ENCODE measurements at regions not wholly inside any gene's neighbourhood (a gene's known extent, or its start where the extent isn't known, plus 50 kb on each side); places are given as distances from the start of the nearest gene placed in this dataset.

DNA sequence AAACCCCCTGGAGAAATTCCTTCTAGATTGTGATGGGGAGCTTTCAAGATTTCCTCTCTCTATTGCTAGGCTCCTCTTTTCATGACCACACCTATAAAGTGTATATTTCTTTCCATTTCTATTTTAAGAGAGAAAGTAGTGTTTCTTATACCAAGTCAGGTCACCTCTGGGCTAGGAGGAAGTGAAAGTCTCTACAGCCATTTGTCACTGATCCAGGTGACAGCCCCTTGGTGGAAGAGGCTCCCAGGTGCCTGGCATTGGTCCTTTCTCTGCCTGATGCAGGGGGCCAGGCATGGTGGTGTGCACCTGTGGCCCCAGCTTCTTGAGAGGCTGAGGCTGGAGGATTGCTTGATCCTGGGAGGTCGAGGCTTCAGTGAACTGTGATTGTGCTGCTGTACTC, 64.7 kb downstream of the DHCR7 start:
- H3K36me3 ChIP-seq (ENCODE audit: control insufficient read depth in 2 of 2, insufficient read depth in 2 of 2, low read length in 2 of 2): no peaks in the 10 kb centered on the region
- no peak overlapping the region for H3K4me3 ChIP-seq (ENCODE audit: low read length in 2 of 2)
- no peaks in the 10 kb centered on the region for H3K27me3 ChIP-seq (ENCODE audit: control insufficient read depth in 2 of 2, insufficient read depth in 2 of 2, low read length in 2 of 2)
- no peak overlapping the region for H3K27ac ChIP-seq (ENCODE audit: low read depth in 2 of 2, low read length in 2 of 2)
- no peaks in the 10 kb centered on the region for H3K4me1 ChIP-seq (ENCODE audit: control insufficient read depth in 2 of 2, insufficient read depth in 2 of 2, low read length in 2 of 2)
- H3K9me3 ChIP-seq (ENCODE audit: control insufficient read depth in 2 of 2, low read length in 2 of 2): no peaks in the 10 kb centered on the region
- no peak overlapping the region for H3K9ac ChIP-seq (ENCODE audit: low read depth in 1 of 2, low read length in 2 of 2)

DNA sequence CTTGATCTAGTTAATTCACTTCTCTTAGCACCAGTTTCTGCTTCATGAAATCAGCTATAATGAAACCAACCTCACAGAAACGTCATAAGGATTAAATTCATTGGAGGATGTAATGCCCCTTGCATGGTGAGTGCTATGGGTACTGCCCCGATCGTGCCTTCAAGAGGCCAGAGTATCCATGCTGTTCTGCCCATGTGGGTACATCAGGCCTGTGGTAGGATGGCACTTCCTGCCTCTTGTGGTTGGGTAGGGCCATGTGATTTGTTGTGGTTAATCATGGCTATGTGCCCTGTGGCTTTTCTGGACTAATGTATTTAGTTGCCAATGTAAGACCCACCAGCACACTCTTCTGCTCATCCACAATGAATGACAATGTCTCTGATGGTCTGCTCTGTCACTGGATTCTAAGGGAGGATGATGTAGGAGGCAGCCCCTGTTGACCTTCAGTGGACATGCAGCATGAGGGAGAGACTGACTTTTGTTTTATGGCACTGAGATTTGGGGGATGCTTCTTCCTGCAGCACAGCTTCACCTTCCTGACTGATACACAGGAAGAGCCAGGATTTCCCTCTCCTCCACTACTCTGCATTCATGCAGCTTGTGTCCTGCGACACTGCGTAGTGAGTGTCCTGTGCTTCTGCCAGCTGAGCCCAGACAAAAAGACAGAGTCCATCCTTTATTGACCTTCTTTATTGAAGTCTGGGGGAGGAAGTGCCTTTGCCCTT, 66.2 kb downstream of the DHCR7 start:
- Histone ChIP-seq H3K27ac (ENCODE audit: low read depth in 2 of 2, low read length in 2 of 2) (no peak overlapping the region), H3K4me3 (ENCODE audit: low read length in 2 of 2) (no peak overlapping the region), H3K9me3 (ENCODE audit: control insufficient read depth in 2 of 2, low read length in 2 of 2) (no peaks in the 10 kb centered on the region), H3K27me3 (ENCODE audit: control insufficient read depth in 2 of 2, insufficient read depth in 2 of 2, low read length in 2 of 2) (no peaks in the 10 kb centered on the region), H3K36me3 (ENCODE audit: control insufficient read depth in 2 of 2, insufficient read depth in 2 of 2, low read length in 2 of 2) (no peaks in the 10 kb centered on the region), H3K9ac (ENCODE audit: low read depth in 1 of 2, low read length in 2 of 2) (no peak overlapping the region), H3K4me1 (ENCODE audit: control insufficient read depth in 2 of 2, insufficient read depth in 2 of 2, low read length in 2 of 2) (no peaks in the 10 kb centered on the region)

DNA sequence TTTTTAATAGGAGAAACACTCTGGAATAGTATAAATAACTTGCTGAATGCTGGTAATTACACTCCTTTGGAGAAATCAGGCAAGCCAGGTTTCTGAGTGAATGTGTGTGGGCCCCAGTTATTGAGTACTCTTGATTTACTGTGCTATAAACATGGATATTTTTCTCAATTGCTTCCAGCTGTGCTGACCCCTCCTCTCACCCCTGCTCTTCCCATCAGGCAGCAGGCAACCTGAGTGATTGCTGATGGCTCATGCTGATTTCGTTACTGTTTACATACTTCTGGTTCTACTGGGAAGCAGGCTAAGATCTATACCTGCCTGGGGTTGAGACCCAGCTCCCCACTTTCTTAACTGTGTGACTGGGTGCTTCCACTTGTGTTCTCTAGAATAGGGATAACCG, 68.5 kb downstream of the DHCR7 start:
- Histone ChIP-seq H3K9me3 (ENCODE audit: control insufficient read depth in 2 of 2, low read length in 2 of 2) (no peaks in the 10 kb centered on the region), H3K27me3 (ENCODE audit: control insufficient read depth in 2 of 2, insufficient read depth in 2 of 2, low read length in 2 of 2) (peaks cover 0 to 3% of the 10 kb centered on the region in 2 donors)

GRCh38 chr11:71373791-71374454, 74.3 kb downstream of the DHCR7 start:
- Histone ChIP-seq H3K27me3 (ENCODE audit: control insufficient read depth in 2 of 2, insufficient read depth in 2 of 2, low read length in 2 of 2) (peaks cover 3% of the 10 kb centered on the region in 2 donors), H3K27ac (ENCODE audit: low read depth in 2 of 2, low read length in 2 of 2) (no peak overlapping the region), H3K36me3 (ENCODE audit: control insufficient read depth in 2 of 2, insufficient read depth in 2 of 2, low read length in 2 of 2) (no peaks in the 10 kb centered on the region), H3K4me1 (ENCODE audit: control insufficient read depth in 2 of 2, insufficient read depth in 2 of 2, low read length in 2 of 2) (no peaks in the 10 kb centered on the region), H3K9me3 (ENCODE audit: control insufficient read depth in 2 of 2, low read length in 2 of 2) (no peaks in the 10 kb centered on the region), H3K9ac (ENCODE audit: low read depth in 1 of 2, low read length in 2 of 2) (no peak overlapping the region), H3K4me3 (ENCODE audit: low read length in 2 of 2) (no peak overlapping the region)

More for the DNA sequence above, 68.5 kb downstream of the DHCR7 start:
- H3K36me3 ChIP-seq (ENCODE audit: control insufficient read depth in 2 of 2, insufficient read depth in 2 of 2, low read length in 2 of 2): no peaks in the 10 kb centered on the region
- no peak overlapping the region for H3K9ac ChIP-seq (ENCODE audit: low read depth in 1 of 2, low read length in 2 of 2)
- H3K4me1 ChIP-seq (ENCODE audit: control insufficient read depth in 2 of 2, insufficient read depth in 2 of 2, low read length in 2 of 2): no peaks in the 10 kb centered on the region
- no peak overlapping the region for H3K4me3 ChIP-seq (ENCODE audit: low read length in 2 of 2)
- no peak overlapping the region for H3K27ac ChIP-seq (ENCODE audit: low read depth in 2 of 2, low read length in 2 of 2)

DNA sequence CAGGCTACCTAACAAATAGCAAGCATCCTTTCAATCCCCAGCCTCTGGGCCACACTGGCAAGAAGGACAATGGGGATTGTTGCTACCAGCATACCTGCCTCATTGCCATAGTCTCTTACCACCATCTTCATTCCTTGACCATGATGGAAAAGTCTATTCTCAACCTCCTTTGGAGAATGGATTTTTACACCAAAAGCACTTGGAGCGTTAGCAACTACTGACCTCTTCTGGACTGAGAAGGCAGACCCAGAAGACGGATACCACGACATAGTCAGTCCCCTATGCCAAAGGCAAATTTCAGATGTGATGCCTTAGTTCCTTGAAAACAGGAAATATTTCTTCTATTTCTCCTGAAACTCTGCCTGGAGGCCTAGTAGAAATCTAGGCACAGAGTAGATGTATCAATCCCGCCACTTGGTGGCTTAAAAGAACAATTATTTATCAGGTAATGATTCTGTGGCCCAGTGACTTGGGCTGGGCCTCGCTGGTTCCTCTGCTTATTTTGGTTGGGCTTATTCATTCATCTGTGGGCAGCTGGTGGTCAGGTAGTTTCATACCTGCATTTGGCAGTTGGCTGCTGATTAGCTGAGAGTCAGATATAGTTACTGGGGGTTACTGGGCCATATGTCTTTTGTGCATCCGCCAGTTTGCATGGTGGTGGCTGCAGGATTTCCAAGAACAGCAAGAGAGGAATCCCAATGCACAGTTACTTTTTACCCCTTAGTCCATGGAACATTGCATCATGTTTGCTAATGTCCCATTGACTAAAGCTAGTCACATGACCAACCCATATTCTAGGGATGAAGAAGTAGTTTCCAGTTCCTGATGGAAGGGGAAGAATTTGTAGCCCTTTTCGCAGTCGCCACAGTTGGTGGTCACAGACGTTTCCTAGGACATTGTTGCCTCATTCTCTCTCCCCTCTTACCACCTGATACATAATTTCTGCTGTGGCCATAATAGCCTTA, 75.2 kb downstream of the DHCR7 start:
- Histone ChIP-seq H3K4me3 (ENCODE audit: low read length in 2 of 2) (no peak overlapping the region), H3K9me3 (ENCODE audit: control insufficient read depth in 2 of 2, low read length in 2 of 2) (no peaks in the 10 kb centered on the region), H3K4me1 (ENCODE audit: control insufficient read depth in 2 of 2, insufficient read depth in 2 of 2, low read length in 2 of 2) (no peaks in the 10 kb centered on the region), H3K27me3 (ENCODE audit: control insufficient read depth in 2 of 2, insufficient read depth in 2 of 2, low read length in 2 of 2) (peaks cover 3% of the 10 kb centered on the region in 2 donors), H3K36me3 (ENCODE audit: control insufficient read depth in 2 of 2, insufficient read depth in 2 of 2, low read length in 2 of 2) (no peaks in the 10 kb centered on the region), H3K27ac (ENCODE audit: low read depth in 2 of 2, low read length in 2 of 2) (no peak overlapping the region), H3K9ac (ENCODE audit: low read depth in 1 of 2, low read length in 2 of 2) (no peak overlapping the region)

DNA sequence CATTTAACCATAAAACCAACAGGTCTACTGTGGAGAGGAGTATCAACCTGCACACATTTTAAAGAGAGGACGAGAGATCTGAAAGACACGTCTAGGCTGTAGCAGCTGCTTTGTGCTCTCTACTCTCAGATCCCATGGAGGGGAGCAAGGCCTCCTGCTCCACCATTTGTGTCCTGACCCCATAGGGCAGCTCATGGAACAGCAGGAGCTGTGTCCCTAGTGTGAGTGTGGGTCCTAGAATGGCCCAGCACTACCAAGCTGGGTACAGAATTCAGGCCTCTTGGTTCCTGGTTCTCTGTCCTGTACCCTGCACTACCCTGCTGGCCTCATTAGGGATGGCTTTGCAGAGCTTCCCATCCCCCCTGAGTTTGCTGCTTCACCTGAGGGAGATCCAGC, 76.5 kb downstream of the DHCR7 start:
- no peaks in the 10 kb centered on the region for H3K9me3 ChIP-seq (ENCODE audit: control insufficient read depth in 2 of 2, low read length in 2 of 2)
- H3K27ac ChIP-seq (ENCODE audit: low read depth in 2 of 2, low read length in 2 of 2): no peak overlapping the region

GRCh38 chr11:71370895-71371673, 77.1 kb downstream of the DHCR7 start:
- H3K4me3 ChIP-seq (ENCODE audit: low read length in 2 of 2): no peak overlapping the region
- H3K4me1 ChIP-seq (ENCODE audit: control insufficient read depth in 2 of 2, insufficient read depth in 2 of 2, low read length in 2 of 2): no peaks in the 10 kb centered on the region
- H3K9ac ChIP-seq (ENCODE audit: low read depth in 1 of 2, low read length in 2 of 2): no peak overlapping the region
- H3K27ac ChIP-seq (ENCODE audit: low read depth in 2 of 2, low read length in 2 of 2): no peak overlapping the region
- H3K27me3 ChIP-seq (ENCODE audit: control insufficient read depth in 2 of 2, insufficient read depth in 2 of 2, low read length in 2 of 2): peaks cover 3% of the 10 kb centered on the region in 2 donors
- H3K9me3 ChIP-seq (ENCODE audit: control insufficient read depth in 2 of 2, low read length in 2 of 2): no peaks in the 10 kb centered on the region
- no peaks in the 10 kb centered on the region for H3K36me3 ChIP-seq (ENCODE audit: control insufficient read depth in 2 of 2, insufficient read depth in 2 of 2, low read length in 2 of 2)

More for the DNA sequence above, 76.5 kb downstream of the DHCR7 start:
- Histone ChIP-seq H3K27me3 (ENCODE audit: control insufficient read depth in 2 of 2, insufficient read depth in 2 of 2, low read length in 2 of 2) (peaks cover 3% of the 10 kb centered on the region in 2 donors), H3K36me3 (ENCODE audit: control insufficient read depth in 2 of 2, insufficient read depth in 2 of 2, low read length in 2 of 2) (no peaks in the 10 kb centered on the region), H3K4me1 (ENCODE audit: control insufficient read depth in 2 of 2, insufficient read depth in 2 of 2, low read length in 2 of 2) (no peaks in the 10 kb centered on the region), H3K9ac (ENCODE audit: low read depth in 1 of 2, low read length in 2 of 2) (no peak overlapping the region), H3K4me3 (ENCODE audit: low read length in 2 of 2) (no peak overlapping the region)

- Histone ChIP-seq H3K4me1 (ENCODE audit: control insufficient read depth in 2 of 2, insufficient read depth in 2 of 2, low read length in 2 of 2) (no peaks in the 10 kb centered on the region), H3K9me3 (ENCODE audit: control insufficient read depth in 2 of 2, low read length in 2 of 2) (no peaks in the 10 kb centered on the region), H3K9ac (ENCODE audit: low read depth in 1 of 2, low read length in 2 of 2) (no peak overlapping the region), H3K36me3 (ENCODE audit: control insufficient read depth in 2 of 2, insufficient read depth in 2 of 2, low read length in 2 of 2) (no peaks in the 10 kb centered on the region), H3K27me3 (ENCODE audit: control insufficient read depth in 2 of 2, insufficient read depth in 2 of 2, low read length in 2 of 2) (peaks cover 0 to 3% of the 10 kb centered on the region in 2 donors), H3K4me3 (ENCODE audit: low read length in 2 of 2) (no peak overlapping the region), H3K27ac (ENCODE audit: low read depth in 2 of 2, low read length in 2 of 2) (no peak overlapping the region)
Observed at GRCh38 chr11:71370020-71370747, 78.0 kb downstream of the DHCR7 start.

GRCh38 chr11:71369411-71369810, 78.8 kb downstream of the DHCR7 start:
- H3K27ac ChIP-seq (ENCODE audit: low read depth in 2 of 2, low read length in 2 of 2): no peak overlapping the region
- H3K27me3 ChIP-seq (ENCODE audit: control insufficient read depth in 2 of 2, insufficient read depth in 2 of 2, low read length in 2 of 2): peaks cover 0 to 3% of the 10 kb centered on the region in 2 donors
- H3K4me1 ChIP-seq (ENCODE audit: control insufficient read depth in 2 of 2, insufficient read depth in 2 of 2, low read length in 2 of 2): no peaks in the 10 kb centered on the region
- H3K9ac ChIP-seq (ENCODE audit: low read depth in 1 of 2, low read length in 2 of 2): no peak overlapping the region
- H3K36me3 ChIP-seq (ENCODE audit: control insufficient read depth in 2 of 2, insufficient read depth in 2 of 2, low read length in 2 of 2): no peaks in the 10 kb centered on the region
- H3K4me3 ChIP-seq (ENCODE audit: low read length in 2 of 2): no peak overlapping the region
- no peaks in the 10 kb centered on the region for H3K9me3 ChIP-seq (ENCODE audit: control insufficient read depth in 2 of 2, low read length in 2 of 2)
